Smooth muscle cell (in vitro differentiated cells): ENCODE measurements at regions not wholly inside any gene's neighbourhood (a gene's known extent, or its start where the extent isn't known, plus 50 kb on each side); places are given as distances from the start of the nearest gene placed in this dataset.

ENCODE experiments used
- DNase-seq: peaks from one replicate; lab custom pipeline; 2025; ENCODE audit not compliant: unreplicated experiment; lab: John Stamatoyannopoulos, UW
- H2AFZ ChIP-seq: fragments of 200-600 bp; sonication (generic); 2 replicates; pipeline ENCODE4 v1.6.0; 2016; ENCODE audit warnings: antibody characterized with exemption, low read depth, mild to moderate bottlenecking
- H3F3A ChIP-seq: fragments of 200-600 bp; sonication (generic); 2 replicates; pipeline ENCODE4 v1.6.0; 2017; ENCODE audit warnings: antibody characterized with exemption, low read depth
- H3K27ac ChIP-seq: fragments of 200-600 bp; sonication (generic); 2 replicates; pipeline ENCODE4 v1.5.1; 2016; ENCODE audit warnings: low read depth, mild to moderate bottlenecking
- H3K27me3 ChIP-seq: fragments of 200-600 bp; sonication (generic); 2 replicates; pipeline ENCODE4 v1.6.1; 2016; ENCODE audit warnings: low read depth, mild to moderate bottlenecking
- H3K36me3 ChIP-seq: fragments of 200-600 bp; sonication (generic); 2 replicates; pipeline ENCODE4 v1.5.1; 2016; ENCODE audit warnings: low read depth
- H3K4me1 ChIP-seq: fragments of 200-600 bp; sonication (generic); 2 replicates; pipeline ENCODE4 v1.5.1; 2016; ENCODE audit warnings: low read depth
- H3K4me2 ChIP-seq: fragments of 200-600 bp; sonication (generic); 2 replicates; pipeline ENCODE4 v1.6.0; 2016; ENCODE audit warnings: mild to moderate bottlenecking
- H3K4me3 ChIP-seq: fragments of 200-600 bp; sonication (generic); 2 replicates; pipeline ENCODE4 v1.5.1; 2016; ENCODE audit warnings: mild to moderate bottlenecking
- H3K79me2 ChIP-seq: fragments of 200-600 bp; sonication (generic); 2 replicates; pipeline ENCODE4 v1.6.0; 2016; ENCODE audit warnings: low read depth, mild to moderate bottlenecking
- H3K9ac ChIP-seq: fragments of 200-600 bp; sonication (generic); 2 replicates; pipeline ENCODE4 v1.6.0; 2016; ENCODE audit warnings: low read depth
- H3K9me3 ChIP-seq: fragments of 200-600 bp; sonication (generic); replicated peaks from 2 replicates; pipeline ENCODE4 v1.5.1; 2016; ENCODE audit warnings: low read depth
- H4K20me1 ChIP-seq: fragments of 200-600 bp; sonication (generic); 2 replicates; pipeline ENCODE4 v1.6.0; 2016; ENCODE audit warnings: low read depth
- CTCF ChIP-seq: fragments of 200-600 bp; sonication (generic); IDR thresholded peaks from 2 replicates; pipeline ENCODE4 v1.5.1; 2017; ENCODE audit warnings: borderline replicate concordance, mild to moderate bottlenecking, antibody characterized with exemption; ENCODE audit not compliant: insufficient read depth, poor library complexity, severe bottlenecking
- WGBS: methylation state at CpG from one replicate; pipeline ENCODE4 v1.1.7; 2016; ENCODE audit warnings: low lambda C conversion rate; 5-methylcytosine and 5-hydroxymethylcytosine counted together

DNA sequence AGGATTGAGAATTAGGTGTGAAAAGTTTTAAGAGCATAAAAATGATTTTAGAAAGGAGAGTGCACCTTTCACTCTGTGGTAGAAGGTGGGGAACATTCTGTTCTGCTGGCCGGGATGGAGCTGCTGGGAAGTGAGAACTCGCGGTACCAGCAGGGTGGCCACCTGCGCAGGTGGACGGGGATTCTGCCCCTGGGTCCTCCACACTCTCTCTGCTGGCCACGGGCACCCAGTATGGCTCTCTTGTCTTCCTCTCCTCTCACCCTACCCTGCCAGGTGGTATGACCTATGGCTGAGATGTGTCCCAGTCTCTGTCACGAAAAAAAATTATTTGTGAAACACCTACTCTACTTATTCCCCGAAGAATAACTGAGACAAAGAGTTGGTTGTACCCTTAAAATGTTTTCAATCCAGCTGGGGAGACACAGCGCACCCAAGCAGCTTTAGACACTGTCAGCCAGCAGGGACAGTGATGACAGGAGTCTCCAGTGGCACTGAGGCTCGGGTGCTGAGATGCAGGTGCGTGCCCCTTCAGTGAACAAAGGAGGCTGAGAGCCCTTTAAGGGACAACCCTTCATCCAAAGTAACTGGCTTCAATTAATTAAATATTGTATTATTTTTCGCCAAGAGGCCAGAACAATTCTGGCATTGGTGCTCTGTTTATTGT is 195.4 kb downstream of the TBXT start:
- Histone ChIP-seq H4K20me1 (no peaks in the 10 kb centered on the region), H3K4me1 (no peaks in the 10 kb centered on the region), H3K27me3 (peaks cover 6% of the 10 kb centered on the region), H2AFZ (no peak overlapping the region), H3K79me2 (no peaks in the 10 kb centered on the region), H3K9ac (no peak overlapping the region), H3K36me3 (no peaks in the 10 kb centered on the region), H3K4me2 (no peak overlapping the region), H3K4me3 (no peak overlapping the region), H3F3A (no peaks in the 10 kb centered on the region), H3K27ac (no peak overlapping the region), H3K9me3 (no peaks in the 10 kb centered on the region)
- WGBS = 79% methylated on average over 12 of the region's 12 CpGs
- no peak for TF ChIP-seq CTCF
- DNase-seq = no peak

GRCh38 chr6:165971202-165971601 is 196.4 kb downstream of the TBXT start:
- Histone ChIP-seq H3K4me2 (no peak overlapping the region), H3F3A (no peaks in the 10 kb centered on the region)

DNA sequence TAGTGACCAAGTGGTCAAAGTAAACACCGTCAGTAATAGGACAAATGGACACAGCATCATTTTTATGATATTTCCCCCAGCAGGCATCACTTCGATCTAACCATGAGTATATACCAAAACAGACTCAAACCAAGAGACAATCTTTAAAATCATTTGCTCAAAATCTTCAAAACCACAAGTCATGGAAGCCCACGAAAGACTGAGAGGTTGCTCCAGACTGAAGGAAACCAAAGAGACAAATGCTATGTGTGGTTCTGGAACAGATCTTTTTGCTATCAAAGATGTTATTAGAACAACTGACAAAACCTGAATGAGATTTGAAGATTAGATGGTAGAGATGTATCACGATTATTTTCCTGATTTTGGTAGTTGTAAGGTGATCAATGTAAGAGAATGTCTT is 197.7 kb downstream of the TBXT start:
- no peak for TF ChIP-seq CTCF
- H3K4me1 ChIP-seq = no peaks in the 10 kb centered on the region
- 90% methylated on average over 4 of the region's 4 CpGs for WGBS
- H3K4me2 ChIP-seq = no peak overlapping the region
- no peak overlapping the region for H3K27ac ChIP-seq
- H3K4me3 ChIP-seq = no peak overlapping the region
- no peak overlapping the region for H3K9ac ChIP-seq
- no peaks in the 10 kb centered on the region for H3K36me3 ChIP-seq
- H3K27me3 ChIP-seq = no peaks in the 10 kb centered on the region
- no peak for DNase-seq
- H4K20me1 ChIP-seq = no peaks in the 10 kb centered on the region
- no peak overlapping the region for H2AFZ ChIP-seq
- H3K79me2 ChIP-seq = no peaks in the 10 kb centered on the region
- no peaks in the 10 kb centered on the region for H3K9me3 ChIP-seq
- H3F3A ChIP-seq = no peaks in the 10 kb centered on the region

More at GRCh38 chr6:165971202-165971601, 196.4 kb downstream of the TBXT start:
- H3K79me2 ChIP-seq = no peaks in the 10 kb centered on the region
- H3K27me3 ChIP-seq = peaks cover 6% of the 10 kb centered on the region
- no peak overlapping the region for H3K9ac ChIP-seq
- DNase-seq = no peak
- H3K36me3 ChIP-seq = no peaks in the 10 kb centered on the region
- 81% methylated on average over 4 of the region's 4 CpGs for WGBS
- no peak overlapping the region for H3K27ac ChIP-seq
- no peaks in the 10 kb centered on the region for H3K9me3 ChIP-seq
- TF ChIP-seq CTCF = no peak
- no peaks in the 10 kb centered on the region for H4K20me1 ChIP-seq
- H3K4me3 ChIP-seq = no peak overlapping the region
- H3K4me1 ChIP-seq = no peaks in the 10 kb centered on the region
- H2AFZ ChIP-seq = no peak overlapping the region

DNA sequence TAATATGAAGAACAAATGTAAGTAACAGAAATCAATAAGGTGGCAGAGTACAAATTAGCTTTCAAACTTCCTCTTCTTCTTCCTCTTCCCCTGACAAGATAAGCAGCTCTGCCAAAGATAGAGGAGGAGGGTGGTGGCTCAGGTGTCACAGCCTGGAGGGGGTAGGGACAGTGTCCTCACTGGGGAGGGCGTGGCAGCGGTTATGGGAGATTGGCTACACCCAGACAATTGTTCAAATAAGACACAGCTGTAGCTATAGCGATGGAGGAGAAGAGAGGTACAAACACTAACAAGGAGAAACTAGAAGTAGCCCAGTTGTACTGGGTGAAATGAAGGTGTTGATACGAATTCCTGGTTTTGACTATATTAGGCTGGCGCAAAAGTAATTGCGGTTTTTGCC is 198.5 kb downstream of the TBXT start:
- no peaks in the 10 kb centered on the region for H3K79me2 ChIP-seq
- TF ChIP-seq CTCF = no peak
- no peaks in the 10 kb centered on the region for H3F3A ChIP-seq
- H3K9me3 ChIP-seq = no peaks in the 10 kb centered on the region
- no peak overlapping the region for H3K4me2 ChIP-seq
- DNase-seq = no peak
- H3K27ac ChIP-seq = no peak overlapping the region
- no peak overlapping the region for H3K9ac ChIP-seq
- H2AFZ ChIP-seq = no peak overlapping the region
- no peaks in the 10 kb centered on the region for H3K27me3 ChIP-seq
- whole genome bisulfite sequencing = 91% methylated on average over 6 of the region's 6 CpGs
- H4K20me1 ChIP-seq = no peaks in the 10 kb centered on the region
- H3K4me3 ChIP-seq = no peak overlapping the region
- no peaks in the 10 kb centered on the region for H3K36me3 ChIP-seq
- no peaks in the 10 kb centered on the region for H3K4me1 ChIP-seq
